ENCODE measurements at regions not wholly inside any gene's neighbourhood (a gene's known extent, or its start where the extent isn't known, plus 50 kb on each side); places are given as distances from the start of the nearest gene placed in this dataset.

DNA sequence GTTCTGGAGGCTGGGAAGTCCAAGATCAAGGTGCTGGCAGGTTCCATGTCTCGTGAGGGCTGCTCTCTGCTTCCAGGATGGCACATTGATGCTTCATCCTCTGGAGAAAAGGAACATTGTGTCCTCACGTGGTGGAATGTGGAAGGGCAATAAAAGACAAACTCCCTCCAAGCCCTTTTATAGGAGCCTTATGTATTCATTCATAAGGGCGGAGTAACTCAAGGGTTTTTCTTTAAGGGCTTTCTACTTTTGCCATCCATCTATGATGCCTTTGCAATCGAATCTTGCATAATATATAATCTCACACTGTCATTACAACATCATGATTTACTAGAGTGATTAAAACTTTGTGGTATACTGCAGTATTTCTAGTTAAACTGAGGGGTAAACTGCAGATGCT lies 132.7 kb upstream of the DDHD1 start:
- H3K4me2 ChIP-seq (ENCODE audit: low read depth, low read length, poor library complexity, severe bottlenecking) = no peak overlapping the region
- TF ChIP-seq, protein P1, sequence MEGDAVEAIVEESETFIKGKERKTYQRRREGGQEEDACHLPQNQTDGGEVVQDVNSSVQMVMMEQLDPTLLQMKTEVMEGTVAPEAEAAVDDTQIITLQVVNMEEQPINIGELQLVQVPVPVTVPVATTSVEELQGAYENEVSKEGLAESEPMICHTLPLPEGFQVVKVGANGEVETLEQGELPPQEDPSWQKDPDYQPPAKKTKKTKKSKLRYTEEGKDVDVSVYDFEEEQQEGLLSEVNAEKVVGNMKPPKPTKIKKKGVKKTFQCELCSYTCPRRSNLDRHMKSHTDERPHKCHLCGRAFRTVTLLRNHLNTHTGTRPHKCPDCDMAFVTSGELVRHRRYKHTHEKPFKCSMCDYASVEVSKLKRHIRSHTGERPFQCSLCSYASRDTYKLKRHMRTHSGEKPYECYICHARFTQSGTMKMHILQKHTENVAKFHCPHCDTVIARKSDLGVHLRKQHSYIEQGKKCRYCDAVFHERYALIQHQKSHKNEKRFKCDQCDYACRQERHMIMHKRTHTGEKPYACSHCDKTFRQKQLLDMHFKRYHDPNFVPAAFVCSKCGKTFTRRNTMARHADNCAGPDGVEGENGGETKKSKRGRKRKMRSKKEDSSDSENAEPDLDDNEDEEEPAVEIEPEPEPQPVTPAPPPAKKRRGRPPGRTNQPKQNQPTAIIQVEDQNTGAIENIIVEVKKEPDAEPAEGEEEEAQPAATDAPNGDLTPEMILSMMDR (IDR thresholded peaks at IDR 0.05; ENCODE audit: insufficient read depth, low read length, poor library complexity, severe bottlenecking) = no peak
- no peak for TF ChIP-seq EZH2phosphoT487 (conservative IDR thresholded peaks at IDR 0.05; ENCODE audit: low read length)
- peaks cover 5% of the 10 kb centered on the region; the same call in 1 of the 2 replicates for H3K9me3 ChIP-seq (ENCODE audit: insufficient read depth, low read length)
- H3K36me3 ChIP-seq (ENCODE audit: low read length) = no peaks in the 10 kb centered on the region
- H3K79me2 ChIP-seq (ENCODE audit: insufficient read depth, low read length) = no peaks in the 10 kb centered on the region
- no peak overlapping the region for H3K4me3 ChIP-seq (ENCODE audit: insufficient read depth, low read length, poor library complexity, severe bottlenecking)
- no peaks in the 10 kb centered on the region for H3K9me2 ChIP-seq (replicated peaks; ENCODE audit: insufficient read depth, low read length)
- no peaks in the 10 kb centered on the region for H3K27me3 ChIP-seq (ENCODE audit: low read length)
- H4K20me1 ChIP-seq (ENCODE audit: low read depth, low read length) = no peaks in the 10 kb centered on the region
- no peak overlapping the region for H2AFZ ChIP-seq (ENCODE audit: low read depth, low read length, severe bottlenecking)
- no peak overlapping the region for H3K27ac ChIP-seq (ENCODE audit: low read depth, low read length)
- no peak overlapping the region for H3K9ac ChIP-seq (ENCODE audit: low read length)
- no peaks in the 10 kb centered on the region for H3F3A ChIP-seq (ENCODE audit: insufficient read depth)

DNA sequence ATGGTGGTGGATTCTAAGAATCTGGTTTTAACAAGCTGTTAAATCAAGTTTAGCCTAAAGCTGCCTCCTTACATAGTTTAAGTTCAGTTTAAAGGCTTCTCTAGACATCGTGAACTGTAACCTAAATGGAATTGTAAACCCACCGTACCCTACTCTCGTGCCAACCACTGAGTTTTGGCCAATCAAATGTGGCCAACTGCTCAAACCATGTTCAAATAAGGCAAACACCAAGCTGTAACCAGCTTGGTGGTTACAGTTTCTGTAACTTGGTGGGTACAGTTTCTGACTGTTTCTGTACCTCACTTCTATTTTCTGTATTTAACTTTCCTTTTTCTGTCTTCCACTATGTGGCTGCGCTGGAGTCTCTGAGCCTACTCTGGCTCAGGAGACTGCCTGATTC lies 131.9 kb upstream of the DDHD1 start:
- Histone ChIP-seq H3K9ac (ENCODE audit: low read length) (no peak overlapping the region), H3K4me2 (ENCODE audit: low read depth, low read length, poor library complexity, severe bottlenecking) (no peak overlapping the region), H3K36me3 (ENCODE audit: low read length) (no peaks in the 10 kb centered on the region), H3K9me2 (replicated peaks; ENCODE audit: insufficient read depth, low read length) (no peaks in the 10 kb centered on the region), H3K27ac (ENCODE audit: low read depth, low read length) (no peak overlapping the region), H3K79me2 (ENCODE audit: insufficient read depth, low read length) (no peaks in the 10 kb centered on the region), H3K9me3 (ENCODE audit: insufficient read depth, low read length) (peaks cover 5% of the 10 kb centered on the region; the same call in 1 of the 2 replicates), H3F3A (ENCODE audit: insufficient read depth) (no peaks in the 10 kb centered on the region), H3K27me3 (ENCODE audit: low read length) (no peaks in the 10 kb centered on the region), H3K4me3 (ENCODE audit: insufficient read depth, low read length, poor library complexity, severe bottlenecking) (no peak overlapping the region), H4K20me1 (ENCODE audit: low read depth, low read length) (no peaks in the 10 kb centered on the region), H2AFZ (ENCODE audit: low read depth, low read length, severe bottlenecking) (no peak overlapping the region)
- TF ChIP-seq, protein P1 (IDR thresholded peaks at IDR 0.05; ENCODE audit: insufficient read depth, low read length, poor library complexity, severe bottlenecking) = no peak
- no peak for TF ChIP-seq EZH2phosphoT487 (conservative IDR thresholded peaks at IDR 0.05; ENCODE audit: low read length)

DNA sequence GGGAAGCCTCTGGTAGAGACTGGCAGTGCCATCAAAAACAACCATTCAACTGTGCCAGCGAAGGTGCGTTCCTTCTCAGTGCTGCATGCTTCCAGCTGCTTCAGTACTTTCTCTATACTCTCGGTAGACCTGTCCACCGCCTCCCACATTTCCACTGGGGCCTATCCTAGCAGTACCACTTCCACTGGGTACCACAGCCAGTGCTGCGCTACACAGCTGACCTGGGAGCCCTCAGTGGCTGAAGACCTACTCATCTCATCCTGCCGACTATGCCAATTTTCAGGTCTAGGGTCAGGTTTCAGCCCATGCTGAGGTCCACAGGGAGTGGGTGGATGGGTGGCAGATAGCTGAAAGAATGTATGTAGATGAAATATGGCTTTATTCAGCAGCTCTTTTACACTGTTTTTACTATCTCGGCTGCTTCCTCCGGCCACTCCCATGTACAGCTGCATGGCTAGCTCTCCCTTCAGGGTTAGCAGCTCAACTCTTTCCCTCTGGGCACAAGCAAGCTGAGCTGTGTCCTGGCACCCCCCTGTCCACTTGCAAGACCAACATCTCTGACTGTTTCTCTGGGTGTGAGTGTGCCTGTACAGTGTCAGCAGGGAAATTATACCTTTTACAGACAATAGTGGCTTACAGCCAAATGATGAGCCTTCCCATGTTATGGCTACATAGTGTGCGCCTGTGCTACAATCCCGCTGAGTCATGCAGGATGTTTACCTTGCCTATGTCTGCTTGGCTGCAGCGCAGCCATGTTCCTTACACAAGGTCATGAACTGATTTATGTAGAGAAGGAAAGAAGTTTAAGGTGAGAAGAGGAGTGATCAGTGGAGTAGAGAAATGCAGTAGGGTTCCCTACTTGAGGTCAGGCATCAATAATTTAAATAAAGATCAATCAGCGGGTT lies 125.7 kb upstream of the DDHD1 start:
- TF ChIP-seq, protein P1 (IDR thresholded peaks at IDR 0.05; ENCODE audit: insufficient read depth, low read length, poor library complexity, severe bottlenecking) = no peak
- TF ChIP-seq EZH2phosphoT487 (conservative IDR thresholded peaks at IDR 0.05; ENCODE audit: low read length) = no peak
- no peak overlapping the region for H2AFZ ChIP-seq (ENCODE audit: low read depth, low read length, severe bottlenecking)
- H3K36me3 ChIP-seq (ENCODE audit: low read length) = no peaks in the 10 kb centered on the region
- peaks cover 12% of the 10 kb centered on the region; the same call in 1 of the 2 replicates for H3K9me3 ChIP-seq (ENCODE audit: insufficient read depth, low read length)
- H3K27ac ChIP-seq (ENCODE audit: low read depth, low read length) = no peak overlapping the region
- no peaks in the 10 kb centered on the region for H3K9me2 ChIP-seq (replicated peaks; ENCODE audit: insufficient read depth, low read length)
- no peak overlapping the region for H3K9ac ChIP-seq (ENCODE audit: low read length)
- no peaks in the 10 kb centered on the region for H3F3A ChIP-seq (ENCODE audit: insufficient read depth)
- H4K20me1 ChIP-seq (ENCODE audit: low read depth, low read length) = no peaks in the 10 kb centered on the region
- H3K79me2 ChIP-seq (ENCODE audit: insufficient read depth, low read length) = no peaks in the 10 kb centered on the region
- no peak overlapping the region for H3K4me2 ChIP-seq (ENCODE audit: low read depth, low read length, poor library complexity, severe bottlenecking)
- H3K27me3 ChIP-seq (ENCODE audit: low read length) = no peaks in the 10 kb centered on the region
- H3K4me3 ChIP-seq (ENCODE audit: insufficient read depth, low read length, poor library complexity, severe bottlenecking) = no peak overlapping the region

Data from SU-DHL-6 (cell line).